Body of pancreas (tissue), 4 donors: ENCODE measurements at regions not wholly inside any gene's neighbourhood (a gene's known extent, or its start where the extent isn't known, plus 50 kb on each side); places are given as distances from the start of the nearest gene placed in this dataset.
"Not testable (repeated sequence)": the region's sequence is repeated elsewhere in the genome, so short reads cannot be mapped to it uniquely, and the experiment has no call there.

Experiments
- ATAC-seq: fragments of 150-250 bp; one replicate; pipeline ENCODE4 v1.9.1; 2016
- DNase-seq, 4 donors: peaks; one replicate each; pipeline ENCODE4 v3.0.0-alpha.2; 2019
- H3K27ac ChIP-seq, 4 donors: fragments of 200-600 bp; sonication (generic); 1 replicate in 3 of 4; 2 replicates in 1 of 4; pipeline versions ENCODE4 v1.5.1 to v1.6.1; 2016 to 2019; ENCODE audit warnings: mild to moderate bottlenecking in 1 of 4, mixed read lengths in 1 of 4, moderate library complexity in 1 of 4
- H3K27me3 ChIP-seq, 2 donors: fragments of 200-600 bp; sonication (generic); one replicate each; pipeline ENCODE4 v1.6.0; 2016; ENCODE audit warnings: mild to moderate bottlenecking in 1 of 2
- H3K36me3 ChIP-seq, 2 donors: fragments of 200-600 bp; sonication (generic); replicated peaks in 1 of 2; 2 replicates each; pipeline ENCODE4 v1.5.1; 2016; ENCODE audit warnings: low read depth in 2 of 2; ENCODE audit not compliant: insufficient read depth in 1 of 2
- H3K4me1 ChIP-seq: fragments of 200-600 bp; sonication (generic); one replicate; pipeline ENCODE4 v1.6.0; 2016
- H3K4me3 ChIP-seq, 2 donors: fragments of 200-600 bp; sonication (generic); 1 replicate in 1 of 2; 2 replicates in 1 of 2; pipeline ENCODE4 v1.5.1; 2016 to 2019
- H3K9me3 ChIP-seq, 3 donors: fragments of 200-600 bp; sonication (generic); 1 replicate in 2 of 3; 2 replicates in 1 of 3; pipeline ENCODE4 v1.5.1; 2016
- CTCF ChIP-seq, 7 experiments: fragments of 450-650 bp in 4 of 7; fragments of 200-600 bp in 3 of 7; sonication (generic) in 3 of 7; IDR thresholded peaks; one replicate each; pipeline ENCODE4 v1.5.1; 2016 to 2019; ENCODE audit warnings: antibody characterized with exemption in 7 of 7
- POLR2A ChIP-seq, 3 donors: fragments of 450-650 bp; IDR thresholded peaks; one replicate each; pipeline ENCODE4 v1.6.1; 2016; ENCODE audit warnings: antibody characterized with exemption in 3 of 3, mild to moderate bottlenecking in 2 of 3
- WGBS, 2 donors: methylation state at CpG; one replicate each; pipeline ENCODE4 v1.1.5; 2017; 5-methylcytosine and 5-hydroxymethylcytosine counted together
- intact Hi-C: fragments of 100-400 bp; cut with DNase I; formaldehyde crosslinking; loops from one replicate; pipeline ENCODE4 v1.15.1; 2023

GRCh38 chr4:8943367-8943766, 71.7 kb upstream of the HMX1 start:
- H3K4me1 ChIP-seq, H3K27ac ChIP-seq, H3K9me3 ChIP-seq, DNase-seq, ATAC-seq, H3K36me3 ChIP-seq, H3K4me3 ChIP-seq, intact Hi-C loops, H3K27me3 ChIP-seq: not testable (repeated sequence)
- 58 to 73% methylated on average over 11 of the region's 11 CpGs for WGBS, 2 donors

- intact Hi-C loops, ATAC-seq, H3K4me3 ChIP-seq: not testable (repeated sequence)
Observed at GRCh38 chr4:8942088-8942487, 70.4 kb upstream of the HMX1 start.

GRCh38 chr4:8941492-8941805, 69.8 kb upstream of the HMX1 start:
- H3K27me3 ChIP-seq, H3K36me3 ChIP-seq, H3K9me3 ChIP-seq, DNase-seq, intact Hi-C loops, ATAC-seq, H3K4me3 ChIP-seq, H3K27ac ChIP-seq, H3K4me1 ChIP-seq: not testable (repeated sequence)
- WGBS, 2 donors, result 56 to 71% methylated on average over 6 of the region's 6 CpGs

More at GRCh38 chr4:8942088-8942487, 70.4 kb upstream of the HMX1 start:
- H3K4me1 ChIP-seq, H3K27me3 ChIP-seq, H3K27ac ChIP-seq, H3K36me3 ChIP-seq, H3K9me3 ChIP-seq, DNase-seq: not testable (repeated sequence)
- 71 to 74% methylated on average over 11 of the region's 11 CpGs for WGBS, 2 donors

- H3K9me3 ChIP-seq, result no peaks in the 10 kb centered on the region
- 6 to 51% methylated on average over 8 to 21 of the region's 21 CpGs for WGBS, 2 donors
- H3K4me1 ChIP-seq, result no peaks in the 10 kb centered on the region
- H3K4me3 ChIP-seq, result no peak overlapping the region
- DNase-seq, result peak in 3 of 4 donors; percentile 17 to 48 (median 43)
- ATAC-seq, result no peak
- no peaks in the 10 kb centered on the region for H3K27me3 ChIP-seq
- TF ChIP-seq POLR2A (IDR thresholded peaks at IDR 0.05), result no peak
- peak; percentile 21 to 45 (median 39) for TF ChIP-seq CTCF (IDR thresholded peaks at IDR 0.05)
- no peak overlapping the region for H3K27ac ChIP-seq
- intact Hi-C loops, result no loop called here
- H3K36me3 ChIP-seq, result no peaks in the 10 kb centered on the region
Observed at GRCh38 chr4:8940792-8941491, 69.3 kb upstream of the HMX1 start.

GRCh38 chr4:8939840-8940742, 68.5 kb upstream of the HMX1 start:
- Histone ChIP-seq H3K4me1 (no peaks in the 10 kb centered on the region), H3K27me3 (no peaks in the 10 kb centered on the region), H3K36me3 (no peaks in the 10 kb centered on the region), H3K4me3 (no peak overlapping the region), H3K27ac (no peak overlapping the region), H3K9me3 (no peaks in the 10 kb centered on the region)
- WGBS, 2 donors, result 38 to 41% methylated on average over 12 to 32 of the region's 32 CpGs
- TF ChIP-seq POLR2A (IDR thresholded peaks at IDR 0.05) (no peak), CTCF (IDR thresholded peaks at IDR 0.05) (no peak)
- DNase-seq, result no peak
- intact Hi-C loops, result no loop called here
- ATAC-seq, result no peak

- 29 to 31% methylated on average over 3 to 15 of the region's 15 CpGs for WGBS, 2 donors
- Histone ChIP-seq H3K9me3 (no peaks in the 10 kb centered on the region), H3K27me3 (no peaks in the 10 kb centered on the region), H3K27ac (no peak overlapping the region), H3K4me3 (no peak overlapping the region), H3K36me3 (no peaks in the 10 kb centered on the region), H3K4me1 (no peaks in the 10 kb centered on the region)
- no peak for DNase-seq
- no peak for ATAC-seq
- intact Hi-C loops, result no loop called here
- TF ChIP-seq POLR2A (IDR thresholded peaks at IDR 0.05), result no peak
- TF ChIP-seq CTCF (IDR thresholded peaks at IDR 0.05), result no peak
Observed at GRCh38 chr4:8939160-8939839, 67.7 kb upstream of the HMX1 start.
